Tibial artery (tissue), 4 donors: ENCODE measurements at regions not wholly inside any gene's neighbourhood (a gene's known extent, or its start where the extent isn't known, plus 50 kb on each side); places are given as distances from the start of the nearest gene placed in this dataset.
"Not testable (repeated sequence)": the region's sequence is repeated elsewhere in the genome, so short reads cannot be mapped to it uniquely, and the experiment has no call there.

Experiments
- DNase-seq, 2 donors: peaks; one replicate each; pipeline ENCODE4 v3.0.0-alpha.2; 2019
- H3K27ac ChIP-seq, 2 donors: fragments of 200-600 bp; sonication (generic) in 1 of 2; 1 replicate in 1 of 2; 2 replicates in 1 of 2; pipeline ENCODE4 v1.5.1; 2018 to 2019; ENCODE audit warnings: mild to moderate bottlenecking in 1 of 2
- H3K27me3 ChIP-seq, 2 donors: fragments of 200-600 bp; sonication (generic) in 1 of 2; one replicate each; pipeline versions ENCODE4 v1.5.1 to v1.6.0; 2016 to 2019
- H3K36me3 ChIP-seq, 3 donors: fragments of 200-600 bp; sonication (generic) in 2 of 3; one replicate each; pipeline ENCODE4 v1.5.1; 2016 to 2019; ENCODE audit warnings: mild to moderate bottlenecking in 2 of 3
- H3K4me1 ChIP-seq, 4 donors: fragments of 200-600 bp; sonication (generic) in 2 of 4; 1 replicate in 3 of 4; 2 replicates in 1 of 4; pipeline ENCODE4 v1.5.1; 2016 to 2019
- H3K4me3 ChIP-seq, 2 donors: fragments of 200-600 bp; sonication (generic) in 1 of 2; 1 replicate in 1 of 2; 2 replicates in 1 of 2; pipeline ENCODE4 v1.5.1; 2018 to 2019; ENCODE audit warnings: mild to moderate bottlenecking in 2 of 2
- H3K9me3 ChIP-seq, 3 donors: fragments of 200-600 bp; sonication (generic) in 1 of 3; one replicate each; pipeline ENCODE4 v1.5.1; 2016 to 2019
- CTCF ChIP-seq, 2 experiments: fragments of 200-600 bp in 1 of 2; fragments of 450-650 bp in 1 of 2; IDR thresholded peaks; one replicate each; pipeline ENCODE4 v1.5.1; 2017 to 2019; ENCODE audit warnings: antibody characterized with exemption in 2 of 2, mild to moderate bottlenecking in 1 of 2, moderate library complexity in 1 of 2
- intact Hi-C: fragments of 100-400 bp; cut with DNase I; formaldehyde crosslinking; loops from one replicate; pipeline ENCODE4 v1.15.0; 2023; ENCODE audit warnings: low total_unique reads

- intact Hi-C loops: no loop called here
- TF ChIP-seq CTCF (IDR thresholded peaks at IDR 0.05): no peak
- no peaks in the 10 kb centered on the region for H3K9me3 ChIP-seq
- H3K4me1 ChIP-seq: no peaks in the 10 kb centered on the region
- no peaks in the 10 kb centered on the region for H3K36me3 ChIP-seq
- H3K4me3 ChIP-seq: no peak overlapping the region
- no peak for DNase-seq
- H3K27me3 ChIP-seq: no peaks in the 10 kb centered on the region
- H3K27ac ChIP-seq: no peak overlapping the region
Observed at GRCh38 chr6:141753180-141753579, 379.5 kb upstream of the GJE1 start.

- no peaks in the 10 kb centered on the region for H3K36me3 ChIP-seq
- intact Hi-C loops: no loop called here
Observed at GRCh38 chr6:141752677-141753076, 380.0 kb upstream of the GJE1 start.

DNA sequence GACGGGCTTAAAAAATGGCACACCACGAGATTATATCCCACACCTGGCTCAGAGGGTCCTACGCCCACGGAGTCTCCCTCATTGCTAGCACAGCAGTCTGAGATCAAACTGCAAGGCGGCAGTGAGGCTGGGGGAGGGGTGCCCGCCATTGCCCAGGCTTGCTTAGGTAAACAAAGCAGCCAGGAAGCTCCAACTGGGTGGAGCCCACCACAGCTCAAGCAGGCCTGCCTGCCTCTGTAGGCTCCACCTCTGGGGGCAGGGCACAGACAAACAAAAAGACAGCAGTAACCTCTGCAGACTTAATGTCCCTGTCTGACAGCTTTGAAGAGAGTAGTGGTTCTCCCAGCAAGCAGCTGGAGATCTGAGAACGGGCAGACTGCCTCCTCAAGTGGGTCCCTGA lies 386.4 kb upstream of the GJE1 start:
- H3K4me1 ChIP-seq, H3K9me3 ChIP-seq, H3K36me3 ChIP-seq, H3K27me3 ChIP-seq, DNase-seq, H3K4me3 ChIP-seq, H3K27ac ChIP-seq, intact Hi-C loops: not testable (repeated sequence)

More at GRCh38 chr6:141752677-141753076, 380.0 kb upstream of the GJE1 start:
- H3K9me3 ChIP-seq: no peaks in the 10 kb centered on the region
- DNase-seq: no peak
- no peaks in the 10 kb centered on the region for H3K4me1 ChIP-seq
- no peak overlapping the region for H3K27ac ChIP-seq
- no peak for TF ChIP-seq CTCF (IDR thresholded peaks at IDR 0.05)
- no peaks in the 10 kb centered on the region for H3K27me3 ChIP-seq
- no peak overlapping the region for H3K4me3 ChIP-seq

DNA sequence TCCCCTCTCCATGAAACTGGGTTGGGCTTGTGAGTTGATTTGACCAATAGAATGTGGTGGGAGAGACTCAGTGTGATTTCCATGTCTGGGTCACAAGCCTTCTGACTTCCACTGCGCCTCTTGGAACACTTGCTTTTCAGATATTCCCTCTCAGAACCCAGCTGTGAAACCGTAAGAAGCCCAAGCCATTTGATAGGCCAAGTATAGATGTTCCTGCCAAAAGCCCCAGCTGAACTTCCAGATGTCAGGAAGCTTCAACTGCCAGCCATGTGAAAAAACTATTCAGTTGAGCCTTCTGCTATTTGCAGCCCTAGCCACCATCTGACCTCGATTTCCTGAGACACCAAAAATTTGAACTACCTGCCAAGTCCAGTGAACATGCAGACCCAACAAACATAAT lies 387.8 kb upstream of the GJE1 start:
- Histone ChIP-seq H3K4me1 (no peaks in the 10 kb centered on the region), H3K4me3 (no peak overlapping the region), H3K27ac (no peak overlapping the region), H3K27me3 (no peaks in the 10 kb centered on the region), H3K9me3 (no peaks in the 10 kb centered on the region), H3K36me3 (no peaks in the 10 kb centered on the region)
- intact Hi-C loops: no loop called here
- DNase-seq: no peak
- no peak for TF ChIP-seq CTCF (IDR thresholded peaks at IDR 0.05)

DNA sequence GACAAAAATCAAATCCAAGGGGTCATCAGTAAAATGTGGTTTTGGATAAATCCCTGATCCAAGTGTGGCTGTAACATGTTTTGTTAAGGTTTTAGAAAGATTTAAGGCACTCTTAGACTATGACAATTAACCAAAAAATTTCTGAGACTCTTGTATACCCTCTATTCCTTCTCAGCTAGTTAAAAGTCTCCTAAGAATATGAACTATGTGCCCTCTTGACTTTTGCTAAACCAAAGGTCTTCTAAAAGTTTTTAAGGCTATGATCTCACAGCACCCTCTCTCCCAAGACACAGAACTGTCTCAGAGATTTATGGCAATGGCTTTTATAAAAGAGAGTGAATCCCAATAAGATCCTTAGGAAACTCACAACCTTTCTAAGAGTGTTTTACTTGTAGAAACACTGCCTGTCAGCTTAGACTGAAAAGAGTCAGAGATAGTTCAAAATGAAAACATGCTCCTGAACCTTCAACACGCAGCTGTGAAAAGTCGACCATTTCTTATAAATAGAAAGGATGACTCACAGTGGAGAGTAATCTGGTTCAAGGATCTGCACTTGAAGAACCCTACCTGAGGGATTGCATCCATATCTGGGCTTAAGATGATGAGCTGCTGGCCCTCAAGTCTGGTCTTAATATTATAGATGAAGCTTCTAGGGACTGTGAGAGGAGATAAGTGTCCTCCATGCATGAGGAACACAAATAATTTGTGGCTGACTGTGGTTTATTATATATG lies 388.4 kb upstream of the GJE1 start:
- DNase-seq: no peak
- no peaks in the 10 kb centered on the region for H3K27me3 ChIP-seq
- no peak for TF ChIP-seq CTCF (IDR thresholded peaks at IDR 0.05)
- no peaks in the 10 kb centered on the region for H3K4me1 ChIP-seq
- H3K27ac ChIP-seq: no peak overlapping the region
- no peak overlapping the region for H3K4me3 ChIP-seq
- H3K9me3 ChIP-seq: no peaks in the 10 kb centered on the region
- intact Hi-C loops: no loop called here
- no peaks in the 10 kb centered on the region for H3K36me3 ChIP-seq

DNA sequence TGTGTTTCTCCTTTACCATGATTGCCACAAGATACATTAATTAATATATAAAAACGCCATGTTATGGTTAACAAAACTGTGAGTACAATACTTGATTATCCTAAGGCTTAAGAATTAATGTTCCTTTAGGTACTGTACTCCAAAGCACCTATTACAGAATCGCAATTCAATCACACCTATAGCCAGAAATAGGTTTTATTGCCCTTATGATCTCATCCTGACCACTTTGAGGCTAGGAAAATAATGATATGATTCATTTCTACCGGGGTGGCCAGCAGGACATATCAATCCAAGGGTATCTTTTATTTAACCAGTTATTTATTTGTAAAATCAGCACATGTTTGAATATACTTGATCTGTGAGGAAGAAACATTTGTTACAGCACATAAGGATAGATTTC lies 396.6 kb upstream of the GJE1 start:
- no peak for DNase-seq
- Histone ChIP-seq H3K27ac (no peak overlapping the region), H3K4me1 (no peaks in the 10 kb centered on the region), H3K9me3 (no peaks in the 10 kb centered on the region), H3K27me3 (no peaks in the 10 kb centered on the region), H3K36me3 (no peaks in the 10 kb centered on the region), H3K4me3 (no peak overlapping the region)
- no peak for TF ChIP-seq CTCF (IDR thresholded peaks at IDR 0.05)
- intact Hi-C loops: no loop called here
